Neural crest cell (in vitro differentiated cells): ENCODE measurements at regions not wholly inside any gene's neighbourhood (a gene's known extent, or its start where the extent isn't known, plus 50 kb on each side); places are given as distances from the start of the nearest gene placed in this dataset.
"Not testable (repeated sequence)": the region's sequence is repeated elsewhere in the genome, so short reads cannot be mapped to it uniquely, and the experiment has no call there.

Experiments used
- DNase-seq: peaks from one replicate; pipeline ENCODE4 v3.0.0; 2021; ENCODE audit warnings: low read depth, mixed read lengths, low spot score
- H3K27ac Mint-ChIP-seq: one replicate; pipeline ENCODE4 v1.8.0; 2021; ENCODE audit warnings: mild to moderate bottlenecking, mixed read lengths; ENCODE audit not compliant: unreplicated experiment
- H3K27me3 Mint-ChIP-seq: 2 replicates; pipeline ENCODE4 v1.8.0; 2021; ENCODE audit warnings: low read depth, mild to moderate bottlenecking, mixed read lengths
- H3K36me3 Mint-ChIP-seq: 2 replicates; pipeline ENCODE4 v1.8.0; 2021; ENCODE audit warnings: low read depth, mild to moderate bottlenecking, mixed read lengths
- H3K4me1 Mint-ChIP-seq: 2 replicates; pipeline ENCODE4 v1.8.0; 2021; ENCODE audit warnings: mixed read lengths
- H3K4me3 Mint-ChIP-seq: one replicate; pipeline ENCODE4 v1.8.0; 2021; ENCODE audit warnings: mild to moderate bottlenecking, mixed read lengths
- H3K9me3 Mint-ChIP-seq: 2 replicates; pipeline ENCODE4 v1.8.0; 2021; ENCODE audit warnings: mixed read lengths
- CTCF ChIP-seq: fragments of 200-600 bp; sonication (generic); conservative IDR thresholded peaks from 2 replicates; pipeline ENCODE4 v1.5.0; 2021; ENCODE audit warnings: antibody characterized with exemption, mild to moderate bottlenecking

GRCh38 chr5:1633605-1634336, 110.0 kb upstream of the LPCAT1 start:
- Mint-ChIP-seq H3K27ac (peak overlapping the region; percentile 97), H3K36me3 (no peaks in the 10 kb centered on the region), H3K27me3 (no peaks in the 10 kb centered on the region), H3K4me1 (peaks cover 29% of the 10 kb centered on the region), H3K9me3 (no peaks in the 10 kb centered on the region), H3K4me3 (peak overlapping the region; percentile 86)
- TF ChIP-seq CTCF = no peak
- DNase-seq = peak; percentile 78

GRCh38 chr5:1631004-1631403, 107.2 kb upstream of the LPCAT1 start:
- H3K9me3 Mint-ChIP-seq, H3K27me3 Mint-ChIP-seq, H3K4me3 Mint-ChIP-seq, DNase-seq, H3K27ac Mint-ChIP-seq, H3K36me3 Mint-ChIP-seq: not testable (repeated sequence)
- H3K4me1 Mint-ChIP-seq = peaks cover 29% of the 10 kb centered on the region

GRCh38 chr5:1626397-1626796, 102.6 kb upstream of the LPCAT1 start:
- H3K27ac Mint-ChIP-seq, H3K27me3 Mint-ChIP-seq, DNase-seq, H3K4me1 Mint-ChIP-seq, H3K4me3 Mint-ChIP-seq: not testable (repeated sequence)
- H3K9me3 Mint-ChIP-seq = peaks cover 11% of the 10 kb centered on the region
- peaks cover 41% of the 10 kb centered on the region for H3K36me3 Mint-ChIP-seq

- not testable (repeated sequence) for DNase-seq, H3K27me3 Mint-ChIP-seq, H3K4me3 Mint-ChIP-seq, H3K27ac Mint-ChIP-seq, H3K4me1 Mint-ChIP-seq
- peaks cover 13% of the 10 kb centered on the region for H3K9me3 Mint-ChIP-seq
- H3K36me3 Mint-ChIP-seq = peaks cover 44% of the 10 kb centered on the region
Observed at GRCh38 chr5:1619531-1619930, 95.8 kb upstream of the LPCAT1 start.

GRCh38 chr5:1618296-1618865, 94.6 kb upstream of the LPCAT1 start:
- H3K4me1 Mint-ChIP-seq, H3K27me3 Mint-ChIP-seq, H3K9me3 Mint-ChIP-seq, H3K27ac Mint-ChIP-seq, H3K4me3 Mint-ChIP-seq, DNase-seq: not testable (repeated sequence)
- peaks cover 33% of the 10 kb centered on the region for H3K36me3 Mint-ChIP-seq

GRCh38 chr5:1617236-1617755, 93.5 kb upstream of the LPCAT1 start:
- peaks cover 30% of the 10 kb centered on the region for H3K36me3 Mint-ChIP-seq
- DNase-seq, H3K4me3 Mint-ChIP-seq, H3K4me1 Mint-ChIP-seq, H3K9me3 Mint-ChIP-seq, H3K27me3 Mint-ChIP-seq: not testable (repeated sequence)
- peak overlapping the region; percentile 43 for H3K27ac Mint-ChIP-seq

- H3K27me3 Mint-ChIP-seq, H3K4me3 Mint-ChIP-seq, H3K27ac Mint-ChIP-seq, H3K4me1 Mint-ChIP-seq, H3K9me3 Mint-ChIP-seq, DNase-seq: not testable (repeated sequence)
- H3K36me3 Mint-ChIP-seq = peaks cover 12% of the 10 kb centered on the region
Observed at GRCh38 chr5:1613515-1613914, 89.8 kb upstream of the LPCAT1 start.

GRCh38 chr5:1610526-1610925, 86.8 kb upstream of the LPCAT1 start:
- not testable (repeated sequence) for H3K9me3 Mint-ChIP-seq, H3K4me3 Mint-ChIP-seq, H3K4me1 Mint-ChIP-seq, H3K27ac Mint-ChIP-seq, DNase-seq, H3K27me3 Mint-ChIP-seq, H3K36me3 Mint-ChIP-seq

GRCh38 chr5:1609111-1609510, 85.4 kb upstream of the LPCAT1 start:
- H3K27ac Mint-ChIP-seq, H3K4me3 Mint-ChIP-seq, H3K4me1 Mint-ChIP-seq, H3K27me3 Mint-ChIP-seq, H3K9me3 Mint-ChIP-seq, DNase-seq, H3K36me3 Mint-ChIP-seq: not testable (repeated sequence)

- not testable (repeated sequence) for H3K36me3 Mint-ChIP-seq, H3K4me1 Mint-ChIP-seq, DNase-seq
Observed at GRCh38 chr5:1608336-1608735, 84.6 kb upstream of the LPCAT1 start.

GRCh38 chr5:1606951-1607350, 83.2 kb upstream of the LPCAT1 start:
- H3K9me3 Mint-ChIP-seq, H3K27me3 Mint-ChIP-seq, DNase-seq, H3K27ac Mint-ChIP-seq, H3K4me1 Mint-ChIP-seq, H3K36me3 Mint-ChIP-seq, H3K4me3 Mint-ChIP-seq: not testable (repeated sequence)

More at GRCh38 chr5:1608336-1608735, 84.6 kb upstream of the LPCAT1 start:
- not testable (repeated sequence) for H3K27ac Mint-ChIP-seq, H3K9me3 Mint-ChIP-seq, H3K4me3 Mint-ChIP-seq, H3K27me3 Mint-ChIP-seq

GRCh38 chr5:1603916-1604315, 80.2 kb upstream of the LPCAT1 start:
- H3K27me3 Mint-ChIP-seq, H3K4me1 Mint-ChIP-seq, H3K27ac Mint-ChIP-seq, H3K36me3 Mint-ChIP-seq, DNase-seq, H3K9me3 Mint-ChIP-seq, H3K4me3 Mint-ChIP-seq: not testable (repeated sequence)

GRCh38 chr5:1601565-1601964, 77.8 kb upstream of the LPCAT1 start:
- H3K27ac Mint-ChIP-seq, H3K4me1 Mint-ChIP-seq, H3K4me3 Mint-ChIP-seq, H3K9me3 Mint-ChIP-seq, DNase-seq, H3K36me3 Mint-ChIP-seq, H3K27me3 Mint-ChIP-seq: not testable (repeated sequence)
